Lung (tissue), 11 donors: ENCODE measurements at regions not wholly inside any gene's neighbourhood (a gene's known extent, or its start where the extent isn't known, plus 50 kb on each side); places are given as distances from the start of the nearest gene placed in this dataset.

ENCODE experiments used
- ATAC-seq: fragments of 200-7000 bp; cut with Tn5 transposase; one replicate; pipeline ENCODE4 v1.9.1; 2020; ENCODE audit warnings: moderate number of reproducible peaks; ENCODE audit not compliant: insufficient read depth, low FRiP score
- DNase-seq, 3 donors: peaks; one replicate each; pipeline ENCODE4 v3.0.0-alpha.2; 2013 to 2017
- H3K27ac ChIP-seq, 2 donors: one replicate each; pipeline ENCODE4 v1.5.1; 2013; ENCODE audit warnings: mild to moderate bottlenecking in 2 of 2, moderate library complexity in 2 of 2, control low read depth in 1 of 2, inconsistent platforms in 1 of 2, low read depth in 1 of 2, low read length in 1 of 2
- H3K27me3 ChIP-seq, 3 donors: one replicate each; pipeline ENCODE4 v1.5.1; 2013; ENCODE audit warnings: low read length in 2 of 3; ENCODE audit not compliant: control insufficient read depth in 3 of 3, insufficient read depth in 3 of 3
- H3K36me3 ChIP-seq, 4 donors: one replicate each; pipeline ENCODE4 v1.5.1; 2013; ENCODE audit warnings: low read length in 4 of 4, mild to moderate bottlenecking in 1 of 4, moderate library complexity in 1 of 4; ENCODE audit not compliant: control insufficient read depth in 4 of 4, insufficient read depth in 4 of 4
- H3K4me1 ChIP-seq, 5 donors: one replicate each; pipeline ENCODE4 v1.5.1; 2013; ENCODE audit warnings: low read length in 5 of 5, mild to moderate bottlenecking in 2 of 5, moderate library complexity in 1 of 5; ENCODE audit not compliant: control insufficient read depth in 5 of 5, insufficient read depth in 5 of 5
- H3K4me3 ChIP-seq: one replicate; pipeline ENCODE4 v1.5.1; 2013; ENCODE audit warnings: mild to moderate bottlenecking, control low read depth, moderate library complexity
- H3K9ac ChIP-seq, 2 donors: one replicate each; pipeline ENCODE4 v1.5.1; 2013; ENCODE audit warnings: low read length in 2 of 2, control low read depth in 1 of 2; ENCODE audit not compliant: insufficient read depth in 1 of 2
- H3K9me3 ChIP-seq, 4 donors: one replicate each; pipeline ENCODE4 v1.5.1; 2013; ENCODE audit warnings: low read length in 3 of 4, mild to moderate bottlenecking in 1 of 4, moderate library complexity in 1 of 4; ENCODE audit not compliant: control insufficient read depth in 4 of 4, insufficient read depth in 3 of 4
- WGBS, 2 donors: extraction: QIAGEN DNeasy Blood & Tissue Kit; methylation state at CpG; one replicate each; pipeline ENCODE4 v1.1.7; 2013; 5-methylcytosine and 5-hydroxymethylcytosine counted together
- TF ChIP-seq, protein P1 (sequence below): IDR thresholded peaks from 2 replicates; pipeline ENCODE4 v1.5.1; 2012; ENCODE audit warnings: mild to moderate bottlenecking; ENCODE audit errors: control extremely low read depth, extremely low read depth
- donor health status: control.
- donor health status: control.
- donor health status: Bipolar disorder and iron deficiency.
- donor health status: healthy.
- donor health status: DM: yes; HTN: yes; CAD: no.

DNA sequence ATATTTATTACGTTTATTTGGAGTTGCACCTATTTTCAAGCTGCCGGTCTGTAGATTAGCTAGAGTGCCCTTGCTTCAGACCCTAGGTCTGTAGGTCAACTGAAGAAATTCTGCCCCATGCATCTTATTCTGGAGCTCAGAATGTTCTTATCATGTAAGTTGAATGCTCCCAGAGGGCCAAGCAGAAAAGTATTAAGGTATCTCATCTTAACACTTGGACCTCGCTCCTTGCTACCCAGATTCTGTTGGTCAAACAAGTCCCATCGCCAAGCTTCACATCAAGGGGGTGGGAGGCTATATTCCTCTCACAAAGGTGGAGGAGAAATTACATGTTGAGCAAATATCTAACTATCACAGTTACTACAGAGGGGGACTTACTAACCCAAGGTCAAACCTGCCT is 187.7 kb downstream of the C1orf94 start:
- TF ChIP-seq, protein P1, sequence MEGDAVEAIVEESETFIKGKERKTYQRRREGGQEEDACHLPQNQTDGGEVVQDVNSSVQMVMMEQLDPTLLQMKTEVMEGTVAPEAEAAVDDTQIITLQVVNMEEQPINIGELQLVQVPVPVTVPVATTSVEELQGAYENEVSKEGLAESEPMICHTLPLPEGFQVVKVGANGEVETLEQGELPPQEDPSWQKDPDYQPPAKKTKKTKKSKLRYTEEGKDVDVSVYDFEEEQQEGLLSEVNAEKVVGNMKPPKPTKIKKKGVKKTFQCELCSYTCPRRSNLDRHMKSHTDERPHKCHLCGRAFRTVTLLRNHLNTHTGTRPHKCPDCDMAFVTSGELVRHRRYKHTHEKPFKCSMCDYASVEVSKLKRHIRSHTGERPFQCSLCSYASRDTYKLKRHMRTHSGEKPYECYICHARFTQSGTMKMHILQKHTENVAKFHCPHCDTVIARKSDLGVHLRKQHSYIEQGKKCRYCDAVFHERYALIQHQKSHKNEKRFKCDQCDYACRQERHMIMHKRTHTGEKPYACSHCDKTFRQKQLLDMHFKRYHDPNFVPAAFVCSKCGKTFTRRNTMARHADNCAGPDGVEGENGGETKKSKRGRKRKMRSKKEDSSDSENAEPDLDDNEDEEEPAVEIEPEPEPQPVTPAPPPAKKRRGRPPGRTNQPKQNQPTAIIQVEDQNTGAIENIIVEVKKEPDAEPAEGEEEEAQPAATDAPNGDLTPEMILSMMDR = no peak
- Histone ChIP-seq H3K4me1 (no peaks in the 10 kb centered on the region), H3K9me3 (peaks cover 0 to 3% (median 0%) of the 10 kb centered on the region in 4 donors), H3K4me3 (no peak overlapping the region), H3K9ac (no peak overlapping the region), H3K36me3 (no peaks in the 10 kb centered on the region), H3K27ac (no peak overlapping the region), H3K27me3 (peaks cover 0 to 17% (median 0%) of the 10 kb centered on the region in 3 donors)
- no peak for DNase-seq
- 88 to 89% methylated on average over 4 of the region's 4 CpGs for WGBS, 2 donors
- no peak for ATAC-seq

- WGBS, 2 donors = 39 to 57% methylated on average over 1 of the region's 1 CpG
- peaks cover 0 to 3% (median 0%) of the 10 kb centered on the region in 4 donors for H3K9me3 ChIP-seq
- no peaks in the 10 kb centered on the region for H3K4me1 ChIP-seq
- no peak for ATAC-seq
- H3K27me3 ChIP-seq = peaks cover 0 to 11% (median 0%) of the 10 kb centered on the region in 3 donors
- H3K36me3 ChIP-seq = no peaks in the 10 kb centered on the region
- no peak overlapping the region for H3K27ac ChIP-seq
- DNase-seq = no peak
- H3K9ac ChIP-seq = no peak overlapping the region
- H3K4me3 ChIP-seq = no peak overlapping the region
- TF ChIP-seq, protein P1 = no peak
Observed at GRCh38 chr1:34365295-34365694, 188.6 kb downstream of the C1orf94 start.

DNA sequence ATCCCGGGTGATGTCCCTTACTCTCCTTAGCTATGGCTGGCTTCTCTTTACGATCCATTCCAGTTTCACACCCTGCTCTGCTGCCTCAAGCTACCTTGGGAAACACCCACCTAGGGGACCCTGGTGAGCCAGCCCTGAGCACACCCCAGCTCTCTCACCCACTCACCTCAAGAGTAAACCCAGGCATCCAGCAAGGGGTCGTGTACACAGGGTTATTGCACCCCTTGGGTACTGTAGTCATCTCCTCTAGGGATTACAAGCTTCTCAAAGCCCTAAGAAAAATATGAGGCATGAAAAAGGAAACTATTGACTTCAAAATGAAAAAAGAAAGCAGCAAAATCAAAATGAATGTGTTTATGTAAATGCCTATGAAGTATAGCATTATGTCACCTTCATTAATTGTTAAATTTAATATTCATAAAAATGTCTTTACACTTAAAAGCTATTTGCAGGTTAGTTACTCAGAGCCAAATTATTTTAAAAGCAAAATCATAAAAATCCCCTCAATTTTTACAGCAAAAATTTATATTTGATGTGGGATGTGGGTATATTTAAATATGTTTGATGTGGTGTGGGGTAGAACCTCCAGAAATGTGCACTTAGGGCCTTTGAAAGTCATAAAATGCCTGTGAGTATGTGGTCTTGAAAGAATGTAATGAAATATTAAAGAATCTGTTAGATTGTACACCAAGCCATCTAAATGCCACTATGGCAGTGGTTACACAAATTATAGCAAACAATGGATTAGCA is 190.3 kb downstream of the C1orf94 start:
- no peaks in the 10 kb centered on the region for H3K36me3 ChIP-seq
- H3K4me1 ChIP-seq = no peaks in the 10 kb centered on the region
- peaks cover 0 to 9% (median 0%) of the 10 kb centered on the region in 3 donors for H3K27me3 ChIP-seq
- H3K9me3 ChIP-seq = peaks cover 0 to 3% (median 0%) of the 10 kb centered on the region in 4 donors
- WGBS, 2 donors = 69 to 79% methylated on average over 3 of the region's 3 CpGs
- H3K4me3 ChIP-seq = no peak overlapping the region
- ATAC-seq = no peak
- no peak overlapping the region for H3K9ac ChIP-seq
- DNase-seq = no peak
- no peak overlapping the region for H3K27ac ChIP-seq
- TF ChIP-seq, protein P1 = no peak
